ENCODE measurements at regions not wholly inside any gene's neighbourhood (a gene's known extent, or its start where the extent isn't known, plus 50 kb on each side); places are given as distances from the start of the nearest gene placed in this dataset.

GRCh38 chr5:174414315-174414710 is 310.1 kb upstream of the MSX2 start:
- Histone ChIP-seq H3K36me3 (ENCODE audit: control insufficient read depth in 2 of 2, extremely low read depth in 1 of 2, insufficient read depth in 2 of 2, low read length in 2 of 2) (no peaks in the 10 kb centered on the region), H3K9ac (replicated peaks; ENCODE audit: extremely low read depth, insufficient read depth, low read length) (no peak overlapping the region), H3K4me2 (ENCODE audit: insufficient read depth, low read length) (no peak overlapping the region), H3K9me3 (replicated peaks; ENCODE audit: control insufficient read depth, insufficient read depth, low read length) (peaks cover 2% of the 10 kb centered on the region), H3K79me2 (ENCODE audit: control insufficient read depth, insufficient read depth, low read length) (no peaks in the 10 kb centered on the region), H2AFZ (ENCODE audit: low read depth, low read length) (no peak overlapping the region), H3K4me1 (ENCODE audit: control insufficient read depth, extremely low read depth, insufficient read depth, low read length) (no peaks in the 10 kb centered on the region), H3K4me3 (replicated peaks in 1 of 3; ENCODE audit: insufficient read depth in 1 of 3, low read depth in 1 of 3, low read length in 3 of 3) (no peak overlapping the region), H3K9me1 (replicated peaks; ENCODE audit: control insufficient read depth, extremely low read depth, insufficient read depth, low read length) (no peaks in the 10 kb centered on the region), H3K27me3 (ENCODE audit: control insufficient read depth in 2 of 2, insufficient read depth in 2 of 2, low read length in 2 of 2) (no peaks in the 10 kb centered on the region), H3K27ac (ENCODE audit: insufficient read depth, low read depth, low read length) (no peak overlapping the region), H4K20me1 (replicated peaks; ENCODE audit: control insufficient read depth, extremely low read depth, insufficient read depth, low read length) (no peaks in the 10 kb centered on the region)
- CTCF ChIA-PET: no interaction called here
- POLR2A ChIA-PET: no interaction called here
- intact Hi-C loops (cut with micrococcal nuclease): no loop called here
- FAIRE-seq (no peak), DNase-seq (ENCODE audit: low read depth, low spot score) (no peak)
- dilution Hi-C loops (cut with MboI; ENCODE audit: extremely low pct_ligation_motif_present, low sequenced_read_pairs): no loop called here
- TF ChIP-seq MYC (IDR thresholded peaks at IDR 0.05; ENCODE audit: low read depth, low read length) (no peak), POLR2A (IDR thresholded peaks at IDR 0.05; ENCODE audit: low read depth, low read length) (no peak), JUN (IDR thresholded peaks at IDR 0.05; ENCODE audit: borderline replicate concordance, insufficient read depth, insufficient read length, low read depth) (no peak), CTCF (IDR thresholded peaks at IDR 0.05; ENCODE audit: extremely low read depth in 1 of 2, insufficient read depth in 1 of 2, low read depth in 1 of 2, low read length in 2 of 2) (no peak), MAX (IDR thresholded peaks at IDR 0.05; ENCODE audit: insufficient read depth, insufficient read length) (no peak)
- BruUV-seq (replicated peaks): no TSS peak

- DNase-seq (ENCODE audit: low read depth, low spot score): no peak
- Histone ChIP-seq H3K9me1 (replicated peaks; ENCODE audit: control insufficient read depth, extremely low read depth, insufficient read depth, low read length) (no peaks in the 10 kb centered on the region), H3K36me3 (ENCODE audit: control insufficient read depth in 2 of 2, extremely low read depth in 1 of 2, insufficient read depth in 2 of 2, low read length in 2 of 2) (no peaks in the 10 kb centered on the region), H2AFZ (ENCODE audit: low read depth, low read length) (no peak overlapping the region), H3K79me2 (ENCODE audit: control insufficient read depth, insufficient read depth, low read length) (no peaks in the 10 kb centered on the region), H3K4me1 (ENCODE audit: control insufficient read depth, extremely low read depth, insufficient read depth, low read length) (no peaks in the 10 kb centered on the region), H4K20me1 (replicated peaks; ENCODE audit: control insufficient read depth, extremely low read depth, insufficient read depth, low read length) (no peaks in the 10 kb centered on the region), H3K4me3 (replicated peaks in 1 of 3; ENCODE audit: insufficient read depth in 1 of 3, low read depth in 1 of 3, low read length in 3 of 3) (no peak overlapping the region), H3K9ac (replicated peaks; ENCODE audit: extremely low read depth, insufficient read depth, low read length) (no peak overlapping the region), H3K4me2 (ENCODE audit: insufficient read depth, low read length) (no peak overlapping the region), H3K27me3 (ENCODE audit: control insufficient read depth in 2 of 2, insufficient read depth in 2 of 2, low read length in 2 of 2) (no peaks in the 10 kb centered on the region), H3K9me3 (replicated peaks; ENCODE audit: control insufficient read depth, insufficient read depth, low read length) (no peaks in the 10 kb centered on the region), H3K27ac (ENCODE audit: insufficient read depth, low read depth, low read length) (no peak overlapping the region)
- ChIA-PET POLR2A (no interaction called here), CTCF (interaction anchor here (1.0 to 3.3 kb wide), 6 partner anchors 16 to 1025 kb away, joined by 3 to 72 read pairs (median 4); partner anchors contain the start of gene DRD1)
- TF ChIP-seq POLR2A (IDR thresholded peaks at IDR 0.05; ENCODE audit: low read depth, low read length): no peak
- no peak for TF ChIP-seq JUN (IDR thresholded peaks at IDR 0.05; ENCODE audit: borderline replicate concordance, insufficient read depth, insufficient read length, low read depth)
- no peak for TF ChIP-seq GATA2 (IDR thresholded peaks at IDR 0.05; ENCODE audit: insufficient read depth, insufficient read length, low read depth, low read length)
- BruUV-seq (replicated peaks): no TSS peak
- FAIRE-seq: no peak
- intact Hi-C loops (cut with micrococcal nuclease): loop anchor here (1.0 to 5.0 kb wide), 4 partner anchors 92 to 802 kb away; partner anchors contain the start of gene BOD1
- dilution Hi-C loops (cut with MboI; ENCODE audit: extremely low pct_ligation_motif_present, low sequenced_read_pairs): no loop called here
These were observed 305.4 kb upstream of the MSX2 start for GRCh38 chr5:174418809-174419539.
